Subcutaneous abdominal adipose tissue (tissue), 5 donors: ENCODE measurements at regions not wholly inside any gene's neighbourhood (a gene's known extent, or its start where the extent isn't known, plus 50 kb on each side); places are given as distances from the start of the nearest gene placed in this dataset.

Experiments
- H3K27ac ChIP-seq: one replicate; pipeline ENCODE4 v1.7.0; 2013; ENCODE audit warnings: low read depth, mild to moderate bottlenecking, inconsistent platforms, low read length, moderate library complexity
- H3K27me3 ChIP-seq, 5 donors: one replicate each; pipeline ENCODE4 v1.7.0; 2013; ENCODE audit warnings: low read length in 5 of 5, inconsistent platforms in 1 of 5; ENCODE audit not compliant: control insufficient read depth in 5 of 5, insufficient read depth in 4 of 5
- H3K36me3 ChIP-seq, 5 donors: one replicate each; pipeline ENCODE4 v1.7.0; 2013; ENCODE audit warnings: low read length in 5 of 5; ENCODE audit not compliant: control insufficient read depth in 5 of 5, insufficient read depth in 5 of 5
- H3K4me1 ChIP-seq, 5 donors: one replicate each; pipeline ENCODE4 v1.7.0; 2013; ENCODE audit warnings: low read length in 5 of 5, mild to moderate bottlenecking in 3 of 5, moderate library complexity in 1 of 5; ENCODE audit not compliant: control insufficient read depth in 5 of 5, insufficient read depth in 5 of 5
- H3K4me3 ChIP-seq, 5 donors: one replicate each; pipeline ENCODE4 v1.7.0; 2013; ENCODE audit warnings: low read length in 5 of 5, low read depth in 1 of 5
- H3K9ac ChIP-seq, 5 donors: one replicate each; pipeline ENCODE4 v1.7.0; 2013; ENCODE audit warnings: low read length in 5 of 5, mild to moderate bottlenecking in 4 of 5, moderate library complexity in 3 of 5
- H3K9me3 ChIP-seq, 5 donors: one replicate each; pipeline ENCODE4 v1.7.0; 2013; ENCODE audit warnings: low read length in 5 of 5; ENCODE audit not compliant: control insufficient read depth in 5 of 5
- donor health status: healthy.
- donor health status: healthy.
- donor health status: healthy.
- donor health status: healthy.
- donor health status: healthy.

GRCh38 chr2:82257796-82258555 is 1953.4 kb upstream of the LRRTM1 start:
- no peaks in the 10 kb centered on the region for H3K4me1 ChIP-seq
- H3K27ac ChIP-seq: no peak overlapping the region
- peaks cover 0 to 5% (median 2%) of the 10 kb centered on the region in 5 donors for H3K9me3 ChIP-seq
- H3K27me3 ChIP-seq: no peaks in the 10 kb centered on the region
- H3K4me3 ChIP-seq: no peak overlapping the region
- H3K36me3 ChIP-seq: no peaks in the 10 kb centered on the region
- H3K9ac ChIP-seq: no peak overlapping the region

GRCh38 chr2:82256983-82257632 is 1952.6 kb upstream of the LRRTM1 start:
- H3K9ac ChIP-seq: no peak overlapping the region
- no peaks in the 10 kb centered on the region for H3K27me3 ChIP-seq
- H3K36me3 ChIP-seq: no peaks in the 10 kb centered on the region
- no peaks in the 10 kb centered on the region for H3K4me1 ChIP-seq
- H3K4me3 ChIP-seq: no peak overlapping the region
- no peak overlapping the region for H3K27ac ChIP-seq
- peaks cover 0 to 5% (median 2%) of the 10 kb centered on the region in 5 donors for H3K9me3 ChIP-seq

- Histone ChIP-seq H3K36me3 (no peaks in the 10 kb centered on the region), H3K27ac (no peak overlapping the region), H3K27me3 (no peaks in the 10 kb centered on the region), H3K4me3 (no peak overlapping the region), H3K9ac (no peak overlapping the region), H3K9me3 (peaks cover 0 to 7% (median 2%) of the 10 kb centered on the region in 5 donors), H3K4me1 (no peaks in the 10 kb centered on the region)
Measured at GRCh38 chr2:82256288-82256687, 1951.7 kb upstream of the LRRTM1 start.

GRCh38 chr2:82254728-82255127 is 1950.2 kb upstream of the LRRTM1 start:
- Histone ChIP-seq H3K27me3 (no peaks in the 10 kb centered on the region), H3K4me3 (no peak overlapping the region), H3K27ac (no peak overlapping the region), H3K4me1 (no peaks in the 10 kb centered on the region), H3K36me3 (no peaks in the 10 kb centered on the region), H3K9me3 (peaks cover 0 to 9% (median 2%) of the 10 kb centered on the region in 5 donors), H3K9ac (no peak overlapping the region)

- Histone ChIP-seq H3K9ac (no peak overlapping the region), H3K27ac (no peak overlapping the region), H3K4me3 (no peak overlapping the region), H3K4me1 (no peaks in the 10 kb centered on the region), H3K36me3 (no peaks in the 10 kb centered on the region), H3K9me3 (peaks cover 0 to 5% (median 0%) of the 10 kb centered on the region in 5 donors), H3K27me3 (no peaks in the 10 kb centered on the region)
Measured at GRCh38 chr2:82246220-82246775, 1941.7 kb upstream of the LRRTM1 start.

GRCh38 chr2:82239176-82239575 is 1934.6 kb upstream of the LRRTM1 start:
- H3K36me3 ChIP-seq: no peaks in the 10 kb centered on the region
- no peak overlapping the region for H3K4me3 ChIP-seq
- no peak overlapping the region for H3K9ac ChIP-seq
- H3K27ac ChIP-seq: no peak overlapping the region
- no peaks in the 10 kb centered on the region for H3K27me3 ChIP-seq
- no peaks in the 10 kb centered on the region for H3K4me1 ChIP-seq
- H3K9me3 ChIP-seq: no peaks in the 10 kb centered on the region

GRCh38 chr2:82237994-82238662 is 1933.6 kb upstream of the LRRTM1 start:
- Histone ChIP-seq H3K4me3 (no peak overlapping the region), H3K27ac (no peak overlapping the region), H3K9ac (no peak overlapping the region), H3K9me3 (no peaks in the 10 kb centered on the region), H3K4me1 (no peaks in the 10 kb centered on the region), H3K36me3 (no peaks in the 10 kb centered on the region), H3K27me3 (no peaks in the 10 kb centered on the region)

- Histone ChIP-seq H3K9me3 (no peaks in the 10 kb centered on the region), H3K4me3 (no peak overlapping the region), H3K36me3 (no peaks in the 10 kb centered on the region), H3K27ac (no peak overlapping the region), H3K4me1 (no peaks in the 10 kb centered on the region), H3K27me3 (no peaks in the 10 kb centered on the region), H3K9ac (no peak overlapping the region)
Measured at GRCh38 chr2:82234283-82234874, 1929.8 kb upstream of the LRRTM1 start.

- no peaks in the 10 kb centered on the region for H3K36me3 ChIP-seq
- H3K4me3 ChIP-seq: no peak overlapping the region
- no peaks in the 10 kb centered on the region for H3K4me1 ChIP-seq
Measured at GRCh38 chr2:82233806-82234205, 1929.3 kb upstream of the LRRTM1 start.

More at GRCh38 chr2:82233806-82234205, 1929.3 kb upstream of the LRRTM1 start:
- H3K9me3 ChIP-seq: no peaks in the 10 kb centered on the region
- no peaks in the 10 kb centered on the region for H3K27me3 ChIP-seq
- no peak overlapping the region for H3K9ac ChIP-seq
- no peak overlapping the region for H3K27ac ChIP-seq
